ENCODE measurements at regions not wholly inside any gene's neighbourhood (a gene's known extent, or its start where the extent isn't known, plus 50 kb on each side); places are given as distances from the start of the nearest gene placed in this dataset.

GRCh38 chr10:3478632-3479240 lies 306.2 kb upstream of the PITRM1 start:
- TF ChIP-seq, protein P1, sequence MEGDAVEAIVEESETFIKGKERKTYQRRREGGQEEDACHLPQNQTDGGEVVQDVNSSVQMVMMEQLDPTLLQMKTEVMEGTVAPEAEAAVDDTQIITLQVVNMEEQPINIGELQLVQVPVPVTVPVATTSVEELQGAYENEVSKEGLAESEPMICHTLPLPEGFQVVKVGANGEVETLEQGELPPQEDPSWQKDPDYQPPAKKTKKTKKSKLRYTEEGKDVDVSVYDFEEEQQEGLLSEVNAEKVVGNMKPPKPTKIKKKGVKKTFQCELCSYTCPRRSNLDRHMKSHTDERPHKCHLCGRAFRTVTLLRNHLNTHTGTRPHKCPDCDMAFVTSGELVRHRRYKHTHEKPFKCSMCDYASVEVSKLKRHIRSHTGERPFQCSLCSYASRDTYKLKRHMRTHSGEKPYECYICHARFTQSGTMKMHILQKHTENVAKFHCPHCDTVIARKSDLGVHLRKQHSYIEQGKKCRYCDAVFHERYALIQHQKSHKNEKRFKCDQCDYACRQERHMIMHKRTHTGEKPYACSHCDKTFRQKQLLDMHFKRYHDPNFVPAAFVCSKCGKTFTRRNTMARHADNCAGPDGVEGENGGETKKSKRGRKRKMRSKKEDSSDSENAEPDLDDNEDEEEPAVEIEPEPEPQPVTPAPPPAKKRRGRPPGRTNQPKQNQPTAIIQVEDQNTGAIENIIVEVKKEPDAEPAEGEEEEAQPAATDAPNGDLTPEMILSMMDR (IDR thresholded peaks at IDR 0.05): no peak
- no peak for TF ChIP-seq POLR2A (IDR thresholded peaks at IDR 0.05)

All from right lobe of liver (tissue), 4 donors.